H1 (cell line): ENCODE measurements at regions not wholly inside any gene's neighbourhood (a gene's known extent, or its start where the extent isn't known, plus 50 kb on each side); places are given as distances from the start of the nearest gene placed in this dataset.

Experiments used
- CTCF ChIA-PET: fragments of 300-600 bp; sonication (Branson Sonifier 250); formaldehyde crosslinking; loops from one replicate; lab custom pipeline; 2021; ENCODE audit not compliant: partially characterized antibody; lab: Charles Lee
- POLR2A ChIA-PET: fragments of 300-600 bp; sonication (Branson Sonifier 250); formaldehyde crosslinking; loops from one replicate; lab custom pipeline; 2021; ENCODE audit warnings: inconsistent platforms; ENCODE audit not compliant: partially characterized antibody; lab: Charles Lee
- DNase-seq, 2 experiments: peaks; one replicate each; pipeline versions ENCODE4 v3.0.0 to v3.0.0-alpha.2; 2010 to 2022; ENCODE audit warnings: low spot score in 2 of 2, low read depth in 1 of 2, mixed read lengths in 1 of 2
- FAIRE-seq: peaks from 2 replicates; lab custom pipeline; 2011; peaks lifted over from hg19 to GRCh38; lab: Jason Lieb, UNC
- H2AFZ ChIP-seq: 2 replicates; pipeline ENCODE4 v1.8.1; 2012; ENCODE audit warnings: low read length, inconsistent platforms
- H2AK5ac ChIP-seq: 2 replicates; pipeline ENCODE4 v1.6.1; 2013; ENCODE audit warnings: low read depth, low read length
- H2BK120ac ChIP-seq: replicated peaks from 2 replicates; pipeline ENCODE3; 2013; ENCODE audit warnings: low read depth, low read length, inconsistent platforms
- H2BK12ac ChIP-seq: 2 replicates; pipeline ENCODE4 v1.6.1; 2013; ENCODE audit warnings: low read depth, low read length
- H2BK15ac ChIP-seq: 2 replicates; pipeline ENCODE4 v1.6.1; 2013; ENCODE audit warnings: low read length
- H2BK20ac ChIP-seq: 2 replicates; pipeline ENCODE4 v1.6.1; 2013; ENCODE audit warnings: low read length
- H2BK5ac ChIP-seq: 2 replicates; pipeline ENCODE4 v1.6.1; 2013; ENCODE audit warnings: low read depth, low read length
- H3K14ac ChIP-seq: 2 replicates; pipeline ENCODE4 v1.6.1; 2013; ENCODE audit warnings: inconsistent platforms; ENCODE audit not compliant: insufficient read length
- H3K18ac ChIP-seq: 2 replicates; pipeline ENCODE4 v1.6.1; 2013; ENCODE audit warnings: low read length; ENCODE audit errors: extremely low read depth
- H3K23ac ChIP-seq: 2 replicates; pipeline ENCODE4 v1.6.1; 2013; ENCODE audit warnings: inconsistent platforms; ENCODE audit not compliant: insufficient read length
- H3K23me2 ChIP-seq: 2 replicates; pipeline ENCODE4 v1.6.1; 2013; ENCODE audit warnings: low read depth, low read length
- H3K27ac ChIP-seq: 2 replicates; pipeline ENCODE4 v1.6.1; 2011; ENCODE audit warnings: low read depth, low read length, inconsistent platforms
- H3K27me3 ChIP-seq, 4 experiments: replicated peaks in 1 of 4; 1 replicate in 1 of 4; 2 replicates in 3 of 4; pipeline versions ENCODE4 v1.6.1 to v1.8.1; 2011 to 2013; ENCODE audit warnings: low read length in 3 of 4, mild to moderate bottlenecking in 3 of 4, inconsistent platforms in 2 of 4, mixed read lengths in 2 of 4, moderate library complexity in 1 of 4; ENCODE audit not compliant: control insufficient read depth in 3 of 4, insufficient read depth in 3 of 4; ENCODE audit errors: extremely low read depth in 1 of 4
- H3K36me3 ChIP-seq, 4 experiments: 2 replicates each; pipeline versions ENCODE4 v1.6.1 to v1.8.1; 2011 to 2013; ENCODE audit warnings: mild to moderate bottlenecking in 4 of 4, low read length in 3 of 4, moderate library complexity in 2 of 4, control low read depth in 1 of 4, inconsistent platforms in 1 of 4; ENCODE audit not compliant: insufficient read depth in 4 of 4, control insufficient read depth in 2 of 4
- H3K4ac ChIP-seq: replicated peaks from 2 replicates; pipeline ENCODE3; 2013; ENCODE audit warnings: low read length, low read depth, mixed read lengths, inconsistent platforms; ENCODE audit not compliant: insufficient read length
- H3K4me1 ChIP-seq, 4 experiments: replicated peaks in 1 of 4; 1 replicate in 1 of 4; 2 replicates in 3 of 4; pipeline versions ENCODE4 v1.6.1 to v1.8.1; 2011 to 2013; ENCODE audit warnings: low read length in 3 of 4, inconsistent platforms in 2 of 4, mixed read lengths in 1 of 4; ENCODE audit not compliant: insufficient read depth in 4 of 4, control insufficient read depth in 3 of 4
- H3K4me2 ChIP-seq, 2 experiments: 2 replicates each; pipeline versions ENCODE4 v1.6.1 to v1.8.1; 2011 to 2013; ENCODE audit warnings: low read depth in 2 of 2, low read length in 2 of 2, control low read depth in 1 of 2, inconsistent platforms in 1 of 2, mild to moderate bottlenecking in 1 of 2; ENCODE audit not compliant: insufficient read depth in 1 of 2
- H3K4me3 ChIP-seq, 4 experiments: fragments of 200-600, 300-600 bp in 1 of 4; sonication (generic), shearing (Covaris generic), sonication (Bioruptor Twin) in 1 of 4; 2 replicates each; pipeline versions ENCODE4 v1.5.1 to v1.8.1; 2011 to 2016; ENCODE audit warnings: low read length in 4 of 4, low read depth in 3 of 4, control low read depth in 2 of 4, inconsistent platforms in 2 of 4, mild to moderate bottlenecking in 2 of 4, mixed read lengths in 1 of 4, moderate library complexity in 1 of 4; ENCODE audit not compliant: insufficient read depth in 2 of 4; ENCODE audit errors: extremely low read depth in 1 of 4
- H3K56ac ChIP-seq: replicated peaks from 2 replicates; pipeline ENCODE3; 2013; ENCODE audit warnings: low read depth, mild to moderate bottlenecking, mixed read lengths, low read length, inconsistent platforms; ENCODE audit not compliant: insufficient read length
- H3K79me1 ChIP-seq: 2 replicates; pipeline ENCODE4 v1.6.1; 2013; ENCODE audit warnings: low read depth, low read length, control low read depth
- H3K79me2 ChIP-seq, 2 experiments: 2 replicates each; pipeline versions ENCODE4 v1.6.1 to v1.8.1; 2012 to 2013; ENCODE audit warnings: low read length in 2 of 2, mild to moderate bottlenecking in 2 of 2, inconsistent platforms in 1 of 2; ENCODE audit not compliant: insufficient read depth in 2 of 2, control insufficient read depth in 1 of 2
- H3K9ac ChIP-seq, 4 experiments: replicated peaks in 1 of 4; 1 replicate in 1 of 4; 2 replicates in 3 of 4; pipeline versions ENCODE4 v1.6.1 to v1.8.1; 2011 to 2013; ENCODE audit warnings: low read depth in 3 of 4, low read length in 3 of 4, control low read depth in 2 of 4, mild to moderate bottlenecking in 2 of 4, moderate library complexity in 2 of 4, inconsistent platforms in 1 of 4; ENCODE audit errors: extremely low read depth in 1 of 4
- H3K9me3 ChIP-seq, 2 experiments: 2 replicates each; pipeline versions ENCODE4 v1.6.1 to v1.8.1; 2012 to 2013; ENCODE audit warnings: mild to moderate bottlenecking in 2 of 2, moderate library complexity in 2 of 2, control low read depth in 1 of 2, inconsistent platforms in 1 of 2, low read depth in 1 of 2, low read length in 1 of 2, mixed read lengths in 1 of 2; ENCODE audit not compliant: insufficient read depth in 2 of 2
- H4K20me1 ChIP-seq, 2 experiments: replicated peaks in 1 of 2; 2 replicates each; pipeline versions ENCODE3 to v1.8.1; 2011 to 2013; ENCODE audit warnings: inconsistent platforms in 2 of 2, low read length in 2 of 2, mild to moderate bottlenecking in 1 of 2; ENCODE audit not compliant: insufficient read depth in 2 of 2, control insufficient read depth in 1 of 2
- H4K5ac ChIP-seq: 2 replicates; pipeline ENCODE4 v1.6.1; 2013; ENCODE audit warnings: low read length, low read depth, mixed read lengths, inconsistent platforms; ENCODE audit not compliant: insufficient read length
- H4K8ac ChIP-seq: 2 replicates; pipeline ENCODE4 v1.8.0; 2013; ENCODE audit warnings: mild to moderate bottlenecking, moderate library complexity, low read length, inconsistent platforms; ENCODE audit not compliant: insufficient read depth; ENCODE audit errors: extremely low read depth
- H4K91ac ChIP-seq: replicated peaks from 2 replicates; pipeline ENCODE3; 2013; ENCODE audit warnings: low read length, mixed read lengths, inconsistent platforms; ENCODE audit not compliant: insufficient read length
- CEBPB ChIP-seq: IDR thresholded peaks from 2 replicates; pipeline ENCODE4 v1.6.1; 2012; ENCODE audit warnings: low read depth, low read length
- WGBS, 2 experiments: shearing (Covaris generic) in 1 of 2; methylation state at CpG; one replicate each; pipeline versions ENCODE4 v1.1.6 to v1.1.7; 2013 to 2015; ENCODE audit warnings: low lambda C conversion rate in 2 of 2, mixed read lengths in 2 of 2, inconsistent platforms in 1 of 2, low coverage in 1 of 2, missing lambda C conversion rate in 1 of 2; ENCODE audit not compliant: insufficient replicate concordance in 2 of 2, insufficient coverage in 1 of 2, insufficient read length in 1 of 2; ENCODE audit errors: extremely low coverage in 1 of 2, missing lambda C conversion rate in 1 of 2; 5-methylcytosine and 5-hydroxymethylcytosine counted together
- TF ChIP-seq, protein P1 (sequence below): IDR thresholded peaks from 2 replicates; pipeline ENCODE4 v1.6.1; 2012; ENCODE audit warnings: inconsistent platforms

DNA sequence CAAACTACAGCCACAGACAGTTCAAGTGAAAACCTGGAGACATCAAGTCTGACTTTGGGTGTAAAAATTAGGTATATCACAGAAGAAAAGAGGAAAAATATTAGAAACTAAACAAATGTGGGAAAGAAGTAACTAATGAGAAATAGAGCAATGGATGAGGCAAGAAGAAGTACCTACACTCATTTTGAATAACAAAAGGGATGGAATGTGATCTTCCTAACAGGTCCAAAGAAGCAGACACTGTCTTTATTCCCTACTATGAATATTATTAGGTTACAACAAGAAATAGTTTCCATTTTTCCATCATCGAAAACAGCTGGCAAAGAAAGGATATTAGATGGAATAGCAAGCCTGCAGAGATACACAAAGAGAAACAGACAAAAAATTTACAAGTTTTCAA is 486.3 kb upstream of the FSHR start:
- no peak overlapping the region for H3K9ac ChIP-seq
- no peak overlapping the region for H2BK15ac ChIP-seq
- H2AK5ac ChIP-seq: no peak overlapping the region
- H4K5ac ChIP-seq: no peak overlapping the region
- H3K23me2 ChIP-seq: no peaks in the 10 kb centered on the region
- no peak overlapping the region for H2BK120ac ChIP-seq
- POLR2A ChIA-PET: no interaction called here
- H3K56ac ChIP-seq: no peak overlapping the region
- no peak overlapping the region for H3K14ac ChIP-seq
- H4K20me1 ChIP-seq: no peaks in the 10 kb centered on the region
- peak overlapping the region in 1 of 2 experiments; percentile 5; a peak in 1 of 4 replicates for H3K4me2 ChIP-seq
- TF ChIP-seq CEBPB: 0 out of 2 replicates have a peak, but pooled peaks have one; percentile 45
- TF ChIP-seq, protein P1, sequence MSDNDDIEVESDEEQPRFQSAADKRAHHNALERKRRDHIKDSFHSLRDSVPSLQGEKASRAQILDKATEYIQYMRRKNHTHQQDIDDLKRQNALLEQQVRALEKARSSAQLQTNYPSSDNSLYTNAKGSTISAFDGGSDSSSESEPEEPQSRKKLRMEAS: no peak
- no peak overlapping the region for H3K18ac ChIP-seq
- H3K9me3 ChIP-seq: no peaks in the 10 kb centered on the region
- H2BK12ac ChIP-seq: no peak overlapping the region
- WGBS, 2 experiments: 80% methylated on average over 1 of the region's 1 CpG; no CpG with 5 or more reads in 1 of the 2 experiments
- CTCF ChIA-PET: interaction anchor here (1.6 to 1.8 kb wide), 2 partner anchors 14 to 20 kb away, joined by 4 to 5 read pairs; no protein-coding TSS in a partner anchor
- H3K79me2 ChIP-seq: no peaks in the 10 kb centered on the region
- H2BK5ac ChIP-seq: no peak overlapping the region; the same call in 1 of the 2 replicates
- H4K91ac ChIP-seq: no peak overlapping the region
- no peak overlapping the region for H3K4ac ChIP-seq
- FAIRE-seq (no peak), DNase-seq (no peak)
- no peak overlapping the region for H2AFZ ChIP-seq
- no peak overlapping the region for H4K8ac ChIP-seq
- no peaks in the 10 kb centered on the region for H3K36me3 ChIP-seq
- no peaks in the 10 kb centered on the region for H3K79me1 ChIP-seq
- H3K27ac ChIP-seq: no peak overlapping the region
- H2BK20ac ChIP-seq: no peak overlapping the region; the same call in 1 of the 2 replicates
- peaks cover 0 to 3% (median 0%) of the 10 kb centered on the region in 4 experiments; a peak in 1 of 7 replicates for H3K4me1 ChIP-seq
- H3K27me3 ChIP-seq: peaks cover 0 to 1% (median 0%) of the 10 kb centered on the region in 4 experiments; a peak in 1 of 7 replicates
- H3K4me3 ChIP-seq: no peak overlapping the region
- no peak overlapping the region for H3K23ac ChIP-seq
